Suppressor macrophage (primary cell): ENCODE measurements at regions not wholly inside any gene's neighbourhood (a gene's known extent, or its start where the extent isn't known, plus 50 kb on each side); places are given as distances from the start of the nearest gene placed in this dataset.
"Not testable (repeated sequence)": the region's sequence is repeated elsewhere in the genome, so short reads cannot be mapped to it uniquely, and the experiment has no call there.

Experiments used
- DNase-seq, 4 experiments: peaks; one replicate each; pipeline ENCODE4 v3.0.0-alpha.2; 2020 to 2022

GRCh38 chr5:128667751-128668150 lies 129.7 kb upstream of the FBN2 start:
- DNase-seq: no peak

GRCh38 chr5:128668921-128669320 lies 130.9 kb upstream of the FBN2 start:
- no peak for DNase-seq

GRCh38 chr5:128669803-128670202 lies 131.8 kb upstream of the FBN2 start:
- DNase-seq: no peak

- DNase-seq: no peak
Measured at GRCh38 chr5:128671943-128672342, 133.9 kb upstream of the FBN2 start.

GRCh38 chr5:128673000-128673399 lies 135.0 kb upstream of the FBN2 start:
- DNase-seq: no peak

- DNase-seq: no peak
Measured at GRCh38 chr5:128673411-128673957, 135.4 kb upstream of the FBN2 start.

GRCh38 chr5:128673970-128674369 lies 135.9 kb upstream of the FBN2 start:
- DNase-seq: no peak

GRCh38 chr5:128674837-128675446 lies 136.9 kb upstream of the FBN2 start:
- peak; percentile 58 to 75 (median 68) for DNase-seq

GRCh38 chr5:128681096-128681495 lies 143.1 kb upstream of the FBN2 start:
- peak in 2 of 4 experiments; percentile 20 to 26 for DNase-seq

GRCh38 chr5:128681764-128682592 lies 143.9 kb upstream of the FBN2 start:
- no peak for DNase-seq

- no peak for DNase-seq
Measured at GRCh38 chr5:128682669-128683068, 144.6 kb upstream of the FBN2 start.

GRCh38 chr5:128684961-128685360 lies 146.9 kb upstream of the FBN2 start:
- DNase-seq: no peak

- DNase-seq: no peak
Measured at GRCh38 chr5:128687930-128688329, 149.9 kb upstream of the FBN2 start.

GRCh38 chr5:128693764-128694163 lies 155.7 kb upstream of the FBN2 start:
- DNase-seq: no peak

GRCh38 chr5:128695791-128696530 lies 157.9 kb upstream of the FBN2 start:
- DNase-seq: no peak

- no peak for DNase-seq
Measured at GRCh38 chr5:128701301-128701700, 163.3 kb upstream of the FBN2 start.

GRCh38 chr5:128703322-128703721 lies 165.3 kb upstream of the FBN2 start:
- DNase-seq: no peak

GRCh38 chr5:128706269-128706668 lies 168.2 kb upstream of the FBN2 start:
- no peak for DNase-seq

GRCh38 chr5:128708841-128709240 lies 170.8 kb upstream of the FBN2 start:
- DNase-seq: no peak

- DNase-seq: no peak
Measured at GRCh38 chr5:128711216-128711615, 173.2 kb upstream of the FBN2 start.

- DNase-seq: no peak
Measured at GRCh38 chr5:128714551-128714950, 176.5 kb upstream of the FBN2 start.

- DNase-seq: no peak
Measured at GRCh38 chr5:128722551-128722950, 184.5 kb upstream of the FBN2 start.

GRCh38 chr5:128730021-128730420 lies 192.0 kb upstream of the FBN2 start:
- DNase-seq: not testable (repeated sequence)
